MM.1S (cell line): ENCODE measurements at regions not wholly inside any gene's neighbourhood (a gene's known extent, or its start where the extent isn't known, plus 50 kb on each side); places are given as distances from the start of the nearest gene placed in this dataset.

Experiments
- DNase-seq: peaks from one replicate; pipeline ENCODE4 v3.0.0-alpha.2; 2015
- H2AFZ ChIP-seq: fragments of 300-600 bp; sonication (generic); 2 replicates; pipeline ENCODE4 v1.6.0; 2016; ENCODE audit warnings: antibody characterized with exemption, low read length
- H3F3A ChIP-seq: fragments of 300-600 bp; sonication (generic); 2 replicates; pipeline ENCODE4 v1.6.1; 2016; ENCODE audit warnings: mild to moderate bottlenecking, antibody characterized with exemption, low read length, moderate library complexity, mixed read lengths; ENCODE audit not compliant: insufficient read depth
- H3K27ac ChIP-seq: fragments of 300-600 bp; sonication (generic); 2 replicates; pipeline ENCODE4 v1.5.1; 2016; ENCODE audit warnings: mild to moderate bottlenecking, low read length
- H3K27me3 ChIP-seq: fragments of 300-600 bp; sonication (generic); replicated peaks from 2 replicates; pipeline ENCODE4 v1.6.0; 2016; ENCODE audit warnings: low read length; ENCODE audit not compliant: insufficient read depth
- H3K36me3 ChIP-seq: fragments of 300-600 bp; sonication (generic); replicated peaks from 2 replicates; pipeline ENCODE4 v1.6.1; 2016; ENCODE audit warnings: mild to moderate bottlenecking, low read length, mixed read lengths; ENCODE audit not compliant: insufficient read depth
- H3K4me1 ChIP-seq: fragments of 300-600 bp; sonication (generic); 2 replicates; pipeline ENCODE4 v1.6.1; 2016; ENCODE audit warnings: low read length, mixed read lengths
- H3K4me2 ChIP-seq: fragments of 300-600 bp; sonication (generic); 2 replicates; pipeline ENCODE4 v1.6.0; 2016; ENCODE audit warnings: low read depth, low read length
- H3K4me3 ChIP-seq: fragments of 300-600 bp; sonication (generic); 2 replicates; pipeline ENCODE4 v1.5.1; 2016; ENCODE audit warnings: low read length, mixed read lengths
- H3K79me2 ChIP-seq: fragments of 300-600 bp; sonication (generic); 2 replicates; pipeline ENCODE4 v1.6.1; 2016; ENCODE audit warnings: mixed run types, low read length, mixed read lengths
- H3K9ac ChIP-seq: fragments of 300-600 bp; sonication (generic); 2 replicates; pipeline ENCODE4 v1.6.1; 2016; ENCODE audit warnings: low read length, mixed read lengths
- H3K9me2 ChIP-seq: fragments of 300-600 bp; sonication (generic); replicated peaks from 2 replicates; pipeline ENCODE4 v1.6.1; 2016; ENCODE audit warnings: mild to moderate bottlenecking, low read length, mixed read lengths; ENCODE audit not compliant: insufficient read depth
- H3K9me3 ChIP-seq: fragments of 300-600 bp; sonication (generic); replicated peaks from 2 replicates; pipeline ENCODE4 v1.6.1; 2016; ENCODE audit warnings: mild to moderate bottlenecking, low read length, mixed read lengths; ENCODE audit not compliant: insufficient read depth
- H4K20me1 ChIP-seq: fragments of 300-600 bp; sonication (generic); 2 replicates; pipeline ENCODE4 v1.6.1; 2016; ENCODE audit warnings: mild to moderate bottlenecking, low read length, moderate library complexity, mixed read lengths; ENCODE audit not compliant: insufficient read depth
- EZH2 ChIP-seq: fragments of 300-600 bp; sonication (generic); optimal IDR thresholded peaks from 2 replicates; pipeline ENCODE3; 2017; ENCODE audit warnings: low read depth, mild to moderate bottlenecking, antibody characterized with exemption, low read length, mixed read lengths
- EZH2phosphoT487 ChIP-seq: fragments of 300-600 bp; sonication (generic); IDR thresholded peaks from 2 replicates; pipeline ENCODE4 v1.6.1; 2018; ENCODE audit warnings: antibody characterized with exemption, low read length
- TF ChIP-seq, protein P1 (sequence below): fragments of 300-600 bp; sonication (generic); IDR thresholded peaks from 2 replicates; pipeline ENCODE4 v1.5.1; 2016; ENCODE audit warnings: antibody characterized with exemption, low read length, mixed read lengths

DNA sequence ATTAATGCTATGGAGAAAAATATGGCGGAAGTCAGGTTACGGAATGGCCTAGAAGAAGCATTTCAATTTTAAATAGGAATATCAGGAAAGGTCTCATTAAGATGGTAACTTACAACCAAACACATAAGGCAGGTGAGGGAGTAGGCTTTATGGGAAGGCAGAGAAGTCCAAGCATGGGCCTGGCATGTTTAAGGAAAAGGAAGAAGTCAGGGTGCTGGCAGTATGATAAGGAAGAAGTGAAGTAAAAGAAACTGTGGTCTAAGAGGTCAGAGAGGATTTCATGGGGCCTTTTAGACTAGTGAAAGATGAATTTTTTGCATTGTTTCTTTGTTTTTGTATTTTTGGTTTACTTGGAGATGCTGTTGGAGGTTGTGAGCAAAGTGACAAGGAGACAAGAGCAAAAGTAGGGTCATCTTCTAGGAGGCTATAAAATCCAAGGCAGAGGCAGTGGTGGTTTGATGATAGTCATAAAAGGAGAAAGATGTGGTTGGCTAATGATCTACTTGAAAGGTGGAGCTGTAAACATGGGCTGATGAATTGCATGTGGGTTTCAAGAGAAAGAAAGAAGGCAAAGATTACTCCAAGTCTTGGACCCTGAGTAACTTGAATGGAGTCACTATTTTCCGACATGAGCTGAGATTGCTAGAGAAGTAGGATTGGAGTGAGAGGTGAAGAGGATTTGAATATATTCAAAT is 354.3 kb downstream of the GPD2 start:
- Histone ChIP-seq H2AFZ (no peak overlapping the region), H3K36me3 (no peaks in the 10 kb centered on the region), H3F3A (no peaks in the 10 kb centered on the region), H3K4me1 (no peaks in the 10 kb centered on the region), H3K27me3 (no peaks in the 10 kb centered on the region), H3K9me2 (no peaks in the 10 kb centered on the region), H3K4me2 (no peak overlapping the region), H3K9me3 (no peaks in the 10 kb centered on the region), H3K9ac (no peak overlapping the region), H3K27ac (no peak overlapping the region), H4K20me1 (no peaks in the 10 kb centered on the region), H3K79me2 (no peaks in the 10 kb centered on the region), H3K4me3 (no peak overlapping the region)
- DNase-seq: no peak
- TF ChIP-seq, protein P1, sequence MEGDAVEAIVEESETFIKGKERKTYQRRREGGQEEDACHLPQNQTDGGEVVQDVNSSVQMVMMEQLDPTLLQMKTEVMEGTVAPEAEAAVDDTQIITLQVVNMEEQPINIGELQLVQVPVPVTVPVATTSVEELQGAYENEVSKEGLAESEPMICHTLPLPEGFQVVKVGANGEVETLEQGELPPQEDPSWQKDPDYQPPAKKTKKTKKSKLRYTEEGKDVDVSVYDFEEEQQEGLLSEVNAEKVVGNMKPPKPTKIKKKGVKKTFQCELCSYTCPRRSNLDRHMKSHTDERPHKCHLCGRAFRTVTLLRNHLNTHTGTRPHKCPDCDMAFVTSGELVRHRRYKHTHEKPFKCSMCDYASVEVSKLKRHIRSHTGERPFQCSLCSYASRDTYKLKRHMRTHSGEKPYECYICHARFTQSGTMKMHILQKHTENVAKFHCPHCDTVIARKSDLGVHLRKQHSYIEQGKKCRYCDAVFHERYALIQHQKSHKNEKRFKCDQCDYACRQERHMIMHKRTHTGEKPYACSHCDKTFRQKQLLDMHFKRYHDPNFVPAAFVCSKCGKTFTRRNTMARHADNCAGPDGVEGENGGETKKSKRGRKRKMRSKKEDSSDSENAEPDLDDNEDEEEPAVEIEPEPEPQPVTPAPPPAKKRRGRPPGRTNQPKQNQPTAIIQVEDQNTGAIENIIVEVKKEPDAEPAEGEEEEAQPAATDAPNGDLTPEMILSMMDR: no peak
- TF ChIP-seq EZH2: no peak
- no peak for TF ChIP-seq EZH2phosphoT487

DNA sequence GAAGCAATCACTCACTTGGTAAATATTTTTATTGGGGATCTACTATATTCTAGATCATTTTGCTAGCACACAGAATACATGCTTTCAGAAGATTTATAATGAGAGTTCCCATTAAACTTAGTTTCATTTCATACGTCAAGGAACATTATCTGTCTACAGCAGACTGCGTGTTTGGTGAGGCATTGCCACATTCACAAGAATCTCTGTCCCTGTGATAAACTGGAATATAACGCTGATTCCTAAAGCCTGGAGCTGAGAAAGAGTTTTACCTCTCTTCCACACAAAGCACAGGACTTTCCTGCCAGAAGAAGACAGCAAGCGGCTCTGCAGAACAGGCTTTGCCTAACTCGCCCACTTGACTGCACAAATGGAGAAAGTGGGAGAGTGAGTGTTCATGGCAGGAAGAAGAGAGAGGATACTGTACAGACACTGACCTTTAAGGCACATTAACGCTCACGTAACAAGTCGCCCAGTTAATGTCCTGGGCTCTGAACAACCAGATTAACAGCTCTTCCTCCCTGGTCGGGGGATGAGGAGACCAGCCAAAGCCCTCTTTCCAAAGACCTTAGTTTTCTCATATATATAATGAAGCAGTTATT is 356.2 kb downstream of the GPD2 start:
- no peak overlapping the region for H3K9ac ChIP-seq
- no peaks in the 10 kb centered on the region for H3K79me2 ChIP-seq
- no peaks in the 10 kb centered on the region for H3K9me3 ChIP-seq
- H3K27me3 ChIP-seq: no peaks in the 10 kb centered on the region
- no peaks in the 10 kb centered on the region for H4K20me1 ChIP-seq
- H3K4me3 ChIP-seq: no peak overlapping the region
- H3K4me2 ChIP-seq: no peak overlapping the region
- no peaks in the 10 kb centered on the region for H3K9me2 ChIP-seq
- H3F3A ChIP-seq: no peaks in the 10 kb centered on the region
- no peak for TF ChIP-seq EZH2phosphoT487
- TF ChIP-seq, protein P1: no peak
- TF ChIP-seq EZH2: no peak
- no peaks in the 10 kb centered on the region for H3K4me1 ChIP-seq
- H3K27ac ChIP-seq: no peak overlapping the region
- H2AFZ ChIP-seq: no peak overlapping the region
- no peak for DNase-seq
- H3K36me3 ChIP-seq: no peaks in the 10 kb centered on the region

GRCh38 chr2:156797832-156798231 is 361.7 kb downstream of the GPD2 start:
- Histone ChIP-seq H3K27ac (no peak overlapping the region), H3K4me3 (no peak overlapping the region), H4K20me1 (no peaks in the 10 kb centered on the region), H3K27me3 (no peaks in the 10 kb centered on the region), H3K4me1 (no peaks in the 10 kb centered on the region), H3K79me2 (no peaks in the 10 kb centered on the region), H3K9me2 (no peaks in the 10 kb centered on the region), H3F3A (no peaks in the 10 kb centered on the region), H3K4me2 (no peak overlapping the region), H3K9me3 (no peaks in the 10 kb centered on the region), H2AFZ (no peak overlapping the region), H3K36me3 (no peaks in the 10 kb centered on the region), H3K9ac (no peak overlapping the region)
- no peak for TF ChIP-seq EZH2
- TF ChIP-seq EZH2phosphoT487: no peak
- TF ChIP-seq, protein P1: no peak
- no peak for DNase-seq
